Activated CD8-positive, alpha-beta memory T cell treated with anti-CD3 and anti-CD28 coated beads, Interleukin-2, amount 10 ng/mL, durations not matched to agents 7 days and 5 days (primary cell): ENCODE measurements at regions not wholly inside any gene's neighbourhood (a gene's known extent, or its start where the extent isn't known, plus 50 kb on each side); places are given as distances from the start of the nearest gene placed in this dataset.
"Not testable (repeated sequence)": the region's sequence is repeated elsewhere in the genome, so short reads cannot be mapped to it uniquely, and the experiment has no call there.

Experiments used
- ATAC-seq: fragments of 150-1000 bp; cut with Tn5 transposase; one replicate; pipeline ENCODE4 v1.10.0; 2021; ENCODE audit warnings: moderate library complexity
- CTCF ChIA-PET: fragments of 350-600 bp; sonication (Branson Sonifier 250); formaldehyde crosslinking; loops from one replicate; lab custom pipeline; 2021; ENCODE audit warnings: antibody characterized with exemption; lab: Charles Lee
- DNase-seq: peaks from one replicate; pipeline ENCODE4 v3.0.0-alpha.2; 2020
- H3K27ac Mint-ChIP-seq: one replicate; pipeline ENCODE4 v1.8.0; 2021; ENCODE audit warnings: mild to moderate bottlenecking, mixed read lengths
- H3K27me3 Mint-ChIP-seq: one replicate; pipeline ENCODE4 v1.8.0; 2021; ENCODE audit warnings: mixed read lengths
- H3K36me3 Mint-ChIP-seq: one replicate; pipeline ENCODE4 v1.8.0; 2021; ENCODE audit warnings: mild to moderate bottlenecking, mixed read lengths
- H3K4me1 Mint-ChIP-seq: one replicate; pipeline ENCODE4 v1.8.0; 2021; ENCODE audit warnings: mixed read lengths
- H3K4me3 Mint-ChIP-seq: one replicate; pipeline ENCODE4 v1.8.0; 2021; ENCODE audit warnings: mild to moderate bottlenecking, moderate library complexity, mixed read lengths
- H3K9me3 Mint-ChIP-seq: one replicate; pipeline ENCODE4 v1.8.0; 2022; ENCODE audit warnings: low read depth, mixed read lengths

- Mint-ChIP-seq H3K27ac (no peak overlapping the region), H3K4me3 (no peak overlapping the region), H3K4me1 (no peaks in the 10 kb centered on the region), H3K36me3 (peaks cover 1% of the 10 kb centered on the region), H3K9me3 (no peaks in the 10 kb centered on the region), H3K27me3 (no peaks in the 10 kb centered on the region)
- no peak for ATAC-seq
- no peak for DNase-seq
- CTCF ChIA-PET: interaction anchor here (0.9 kb wide), 1 partner anchor 110 kb away, joined by 3 read pairs; no protein-coding TSS in a partner anchor
Measured at GRCh38 chr3:8307545-8308110, 194.0 kb upstream of the LMCD1 start.

GRCh38 chr3:8311321-8311720 lies 190.3 kb upstream of the LMCD1 start:
- CTCF ChIA-PET: no interaction called here
- ATAC-seq: no peak
- no peaks in the 10 kb centered on the region for H3K9me3 Mint-ChIP-seq
- H3K4me3 Mint-ChIP-seq: no peak overlapping the region
- peaks cover 1% of the 10 kb centered on the region for H3K36me3 Mint-ChIP-seq
- H3K27ac Mint-ChIP-seq: no peak overlapping the region
- DNase-seq: no peak
- no peaks in the 10 kb centered on the region for H3K4me1 Mint-ChIP-seq
- no peaks in the 10 kb centered on the region for H3K27me3 Mint-ChIP-seq

GRCh38 chr3:8312685-8313084 lies 188.9 kb upstream of the LMCD1 start:
- H3K27ac Mint-ChIP-seq: no peak overlapping the region
- no peaks in the 10 kb centered on the region for H3K4me1 Mint-ChIP-seq
- H3K4me3 Mint-ChIP-seq: no peak overlapping the region
- ATAC-seq (no peak), DNase-seq (no peak)
- H3K36me3 Mint-ChIP-seq: peaks cover 1% of the 10 kb centered on the region
- no peaks in the 10 kb centered on the region for H3K27me3 Mint-ChIP-seq
- no peaks in the 10 kb centered on the region for H3K9me3 Mint-ChIP-seq
- CTCF ChIA-PET: no interaction called here

GRCh38 chr3:8313560-8314267 lies 187.9 kb upstream of the LMCD1 start:
- H3K27ac Mint-ChIP-seq: no peak overlapping the region
- no peaks in the 10 kb centered on the region for H3K9me3 Mint-ChIP-seq
- peaks cover 1% of the 10 kb centered on the region for H3K36me3 Mint-ChIP-seq
- no peaks in the 10 kb centered on the region for H3K27me3 Mint-ChIP-seq
- no peak overlapping the region for H3K4me3 Mint-ChIP-seq
- DNase-seq (no peak), ATAC-seq (no peak)
- CTCF ChIA-PET: no interaction called here
- no peaks in the 10 kb centered on the region for H3K4me1 Mint-ChIP-seq

- H3K4me1 Mint-ChIP-seq, ATAC-seq, H3K27me3 Mint-ChIP-seq, H3K4me3 Mint-ChIP-seq, H3K36me3 Mint-ChIP-seq, CTCF ChIA-PET, H3K9me3 Mint-ChIP-seq, DNase-seq, H3K27ac Mint-ChIP-seq: not testable (repeated sequence)
Measured at GRCh38 chr3:8315526-8315925, 186.1 kb upstream of the LMCD1 start.

GRCh38 chr3:8317661-8318649 lies 183.7 kb upstream of the LMCD1 start:
- H3K27me3 Mint-ChIP-seq: peaks cover 3% of the 10 kb centered on the region
- no peak for DNase-seq
- H3K4me1 Mint-ChIP-seq: no peaks in the 10 kb centered on the region
- no peaks in the 10 kb centered on the region for H3K9me3 Mint-ChIP-seq
- no peak overlapping the region for H3K27ac Mint-ChIP-seq
- ATAC-seq: no peak
- H3K36me3 Mint-ChIP-seq: no peaks in the 10 kb centered on the region
- CTCF ChIA-PET: no interaction called here
- no peak overlapping the region for H3K4me3 Mint-ChIP-seq

GRCh38 chr3:8319935-8320634 lies 181.5 kb upstream of the LMCD1 start:
- Mint-ChIP-seq H3K36me3 (no peaks in the 10 kb centered on the region), H3K27ac (no peak overlapping the region), H3K4me1 (no peaks in the 10 kb centered on the region), H3K9me3 (no peaks in the 10 kb centered on the region), H3K27me3 (peaks cover 3% of the 10 kb centered on the region), H3K4me3 (no peak overlapping the region)
- DNase-seq (no peak), ATAC-seq (peak; percentile 53)
- CTCF ChIA-PET: no interaction called here

- Mint-ChIP-seq H3K4me3 (no peak overlapping the region), H3K9me3 (no peaks in the 10 kb centered on the region), H3K4me1 (no peaks in the 10 kb centered on the region), H3K27me3 (peaks cover 3% of the 10 kb centered on the region), H3K36me3 (no peaks in the 10 kb centered on the region), H3K27ac (no peak overlapping the region)
- CTCF ChIA-PET: interaction anchor here (1.8 kb wide), 1 partner anchor 97 kb away, joined by 4 read pairs; no protein-coding TSS in a partner anchor
- ATAC-seq: no peak
- DNase-seq: no peak
Measured at GRCh38 chr3:8320711-8321458, 180.7 kb upstream of the LMCD1 start.

GRCh38 chr3:8324747-8325146 lies 176.9 kb upstream of the LMCD1 start:
- H3K4me3 Mint-ChIP-seq: no peak overlapping the region
- no peak overlapping the region for H3K27ac Mint-ChIP-seq
- H3K4me1 Mint-ChIP-seq: no peaks in the 10 kb centered on the region
- H3K36me3 Mint-ChIP-seq: no peaks in the 10 kb centered on the region
- no peaks in the 10 kb centered on the region for H3K9me3 Mint-ChIP-seq
- DNase-seq: peak; percentile 50
- CTCF ChIA-PET: interaction anchor here (1.1 to 6.0 kb wide), 3 partner anchors 32 to 91 kb away, joined by 4 to 67 read pairs (median 4); no protein-coding TSS in a partner anchor
- peak; percentile 69 for ATAC-seq
- H3K27me3 Mint-ChIP-seq: peaks cover 3% of the 10 kb centered on the region

- Mint-ChIP-seq H3K9me3 (no peaks in the 10 kb centered on the region), H3K4me3 (no peak overlapping the region), H3K27ac (no peak overlapping the region), H3K36me3 (no peaks in the 10 kb centered on the region), H3K4me1 (no peaks in the 10 kb centered on the region), H3K27me3 (peaks cover 3% of the 10 kb centered on the region)
- DNase-seq: no peak
- CTCF ChIA-PET: interaction anchor here (1.1 to 6.0 kb wide), 3 partner anchors 32 to 91 kb away, joined by 4 to 67 read pairs (median 4); no protein-coding TSS in a partner anchor
- no peak for ATAC-seq
Measured at GRCh38 chr3:8325306-8325705, 176.3 kb upstream of the LMCD1 start.

GRCh38 chr3:8325833-8326232 lies 175.8 kb upstream of the LMCD1 start:
- H3K4me1 Mint-ChIP-seq, H3K27me3 Mint-ChIP-seq, H3K4me3 Mint-ChIP-seq, DNase-seq, H3K36me3 Mint-ChIP-seq, H3K9me3 Mint-ChIP-seq, H3K27ac Mint-ChIP-seq, ATAC-seq: not testable (repeated sequence)
- CTCF ChIA-PET: interaction anchor here (6.0 kb wide), 1 partner anchor 90 kb away, joined by 67 read pairs; no protein-coding TSS in a partner anchor

GRCh38 chr3:8327739-8328138 lies 173.9 kb upstream of the LMCD1 start:
- Mint-ChIP-seq H3K27ac (no peak overlapping the region), H3K9me3 (peaks cover 2% of the 10 kb centered on the region), H3K4me3 (no peak overlapping the region), H3K27me3 (peaks cover 3% of the 10 kb centered on the region), H3K36me3 (no peaks in the 10 kb centered on the region), H3K4me1 (no peaks in the 10 kb centered on the region)
- no peak for DNase-seq
- no peak for ATAC-seq
- CTCF ChIA-PET: interaction anchor here (6.0 kb wide), 1 partner anchor 88 kb away, joined by 67 read pairs; no protein-coding TSS in a partner anchor
